Tibial nerve (tissue), 4 donors: ENCODE measurements at regions not wholly inside any gene's neighbourhood (a gene's known extent, or its start where the extent isn't known, plus 50 kb on each side); places are given as distances from the start of the nearest gene placed in this dataset.

Experiments used
- DNase-seq, 2 donors: peaks; one replicate each; pipeline ENCODE4 v3.0.0-alpha.2; 2019; ENCODE audit warnings: low spot score in 2 of 2
- H3K27ac ChIP-seq, 4 donors: fragments of 200-600 bp; sonication (generic) in 3 of 4; one replicate each; pipeline ENCODE4 v1.5.1; 2017 to 2019; ENCODE audit warnings: mild to moderate bottlenecking in 1 of 4
- H3K27me3 ChIP-seq, 2 donors: fragments of 200-600 bp; sonication (generic) in 1 of 2; one replicate each; pipeline versions ENCODE4 v1.5.1 to v1.6.0; 2017 to 2019
- H3K36me3 ChIP-seq, 3 donors: fragments of 200-600 bp; sonication (generic); one replicate each; pipeline ENCODE4 v1.5.1; 2018 to 2019
- H3K4me1 ChIP-seq, 4 donors: fragments of 200-600 bp; sonication (generic) in 3 of 4; one replicate each; pipeline ENCODE4 v1.5.1; 2017 to 2019
- H3K4me3 ChIP-seq, 4 donors: fragments of 200-600 bp; sonication (generic) in 3 of 4; one replicate each; pipeline ENCODE4 v1.5.1; 2017 to 2019; ENCODE audit warnings: mild to moderate bottlenecking in 1 of 4, moderate library complexity in 1 of 4
- H3K9me3 ChIP-seq, 4 donors: fragments of 200-600 bp; sonication (generic) in 3 of 4; one replicate each; pipeline ENCODE4 v1.5.1; 2017 to 2019
- EP300 ChIP-seq, 2 donors: sonication (generic); formaldehyde crosslinking; IDR thresholded peaks; one replicate each; pipeline ENCODE4 v1.6.1; 2017; ENCODE audit warnings: antibody characterized with exemption in 2 of 2, mild to moderate bottlenecking in 1 of 2
- POLR2A ChIP-seq, 2 donors: fragments of 450-650 bp; IDR thresholded peaks; one replicate each; pipeline ENCODE4 v1.6.1; 2017; ENCODE audit warnings: antibody characterized with exemption in 2 of 2, mild to moderate bottlenecking in 2 of 2, moderate library complexity in 2 of 2
- WGBS, 2 donors: methylation state at CpG; one replicate each; pipeline ENCODE4 v1.1.5; 2018; 5-methylcytosine and 5-hydroxymethylcytosine counted together
- TF ChIP-seq, protein P1 (sequence below), 5 experiments: fragments of 200-600 bp in 3 of 5; fragments of 450-650 bp in 2 of 5; sonication (generic) in 3 of 5; IDR thresholded peaks; one replicate each; pipeline ENCODE4 v1.5.1; 2016 to 2019; ENCODE audit warnings: antibody characterized with exemption in 5 of 5, mild to moderate bottlenecking in 3 of 5, moderate library complexity in 2 of 5

- TF ChIP-seq, protein P1, sequence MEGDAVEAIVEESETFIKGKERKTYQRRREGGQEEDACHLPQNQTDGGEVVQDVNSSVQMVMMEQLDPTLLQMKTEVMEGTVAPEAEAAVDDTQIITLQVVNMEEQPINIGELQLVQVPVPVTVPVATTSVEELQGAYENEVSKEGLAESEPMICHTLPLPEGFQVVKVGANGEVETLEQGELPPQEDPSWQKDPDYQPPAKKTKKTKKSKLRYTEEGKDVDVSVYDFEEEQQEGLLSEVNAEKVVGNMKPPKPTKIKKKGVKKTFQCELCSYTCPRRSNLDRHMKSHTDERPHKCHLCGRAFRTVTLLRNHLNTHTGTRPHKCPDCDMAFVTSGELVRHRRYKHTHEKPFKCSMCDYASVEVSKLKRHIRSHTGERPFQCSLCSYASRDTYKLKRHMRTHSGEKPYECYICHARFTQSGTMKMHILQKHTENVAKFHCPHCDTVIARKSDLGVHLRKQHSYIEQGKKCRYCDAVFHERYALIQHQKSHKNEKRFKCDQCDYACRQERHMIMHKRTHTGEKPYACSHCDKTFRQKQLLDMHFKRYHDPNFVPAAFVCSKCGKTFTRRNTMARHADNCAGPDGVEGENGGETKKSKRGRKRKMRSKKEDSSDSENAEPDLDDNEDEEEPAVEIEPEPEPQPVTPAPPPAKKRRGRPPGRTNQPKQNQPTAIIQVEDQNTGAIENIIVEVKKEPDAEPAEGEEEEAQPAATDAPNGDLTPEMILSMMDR (IDR thresholded peaks at IDR 0.05): no peak
- TF ChIP-seq POLR2A (IDR thresholded peaks at IDR 0.05) (no peak), EP300 (IDR thresholded peaks at IDR 0.05) (no peak)
- H3K4me3 ChIP-seq: no peak overlapping the region
- H3K36me3 ChIP-seq: no peaks in the 10 kb centered on the region
- WGBS, 2 donors: 39 to 41% methylated on average over 13 of the region's 13 CpGs
- DNase-seq: no peak
- H3K27me3 ChIP-seq: no peaks in the 10 kb centered on the region
- H3K27ac ChIP-seq: peak overlapping the region in 3 of 4 donors; percentile 17 to 75 (median 68)
- H3K4me1 ChIP-seq: peaks cover 0 to 23% (median 0%) of the 10 kb centered on the region in 4 donors
- H3K9me3 ChIP-seq: no peaks in the 10 kb centered on the region
Measured at GRCh38 chr12:94732367-94732990, 82.1 kb upstream of the TMCC3 start.

DNA sequence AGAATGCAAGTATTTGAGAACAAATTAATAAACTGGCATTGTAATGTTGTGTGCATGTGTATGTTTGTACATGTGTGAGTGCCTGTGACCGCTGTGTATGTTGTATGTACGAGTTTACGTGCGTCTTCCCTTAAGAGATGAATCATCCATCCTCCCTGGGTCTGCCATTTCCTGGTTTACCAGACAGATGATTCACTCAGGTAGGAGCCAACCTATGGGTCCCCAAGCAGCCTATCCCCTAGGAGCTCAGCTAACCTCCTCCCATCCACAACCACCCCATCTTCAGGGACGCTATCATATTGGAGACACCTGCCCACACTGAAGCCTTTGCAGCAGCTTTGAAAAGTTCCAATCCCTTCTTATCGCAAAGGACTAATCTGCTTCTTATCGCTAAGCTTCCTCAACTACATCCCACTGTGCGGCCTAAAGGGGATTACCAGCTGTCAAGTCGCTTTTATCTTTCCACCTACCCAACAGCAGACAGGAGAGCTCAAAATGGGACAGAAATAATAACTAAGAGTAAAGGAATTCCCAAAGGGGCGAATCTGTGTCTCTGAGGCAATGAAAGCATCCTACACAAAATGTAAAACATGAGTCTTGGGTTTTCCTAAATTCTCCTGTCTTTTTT lies 81.5 kb upstream of the TMCC3 start:
- 85 to 87% methylated on average over 10 of the region's 10 CpGs for WGBS, 2 donors
- H3K9me3 ChIP-seq: no peaks in the 10 kb centered on the region
- TF ChIP-seq, protein P1 (IDR thresholded peaks at IDR 0.05): no peak
- no peak for TF ChIP-seq EP300 (IDR thresholded peaks at IDR 0.05)
- H3K4me3 ChIP-seq: no peak overlapping the region
- DNase-seq: no peak
- H3K36me3 ChIP-seq: no peaks in the 10 kb centered on the region
- peak overlapping the region in 3 of 4 donors; percentile 17 to 75 (median 68) for H3K27ac ChIP-seq
- peaks cover 0 to 23% (median 0%) of the 10 kb centered on the region in 4 donors for H3K4me1 ChIP-seq
- H3K27me3 ChIP-seq: no peaks in the 10 kb centered on the region

DNA sequence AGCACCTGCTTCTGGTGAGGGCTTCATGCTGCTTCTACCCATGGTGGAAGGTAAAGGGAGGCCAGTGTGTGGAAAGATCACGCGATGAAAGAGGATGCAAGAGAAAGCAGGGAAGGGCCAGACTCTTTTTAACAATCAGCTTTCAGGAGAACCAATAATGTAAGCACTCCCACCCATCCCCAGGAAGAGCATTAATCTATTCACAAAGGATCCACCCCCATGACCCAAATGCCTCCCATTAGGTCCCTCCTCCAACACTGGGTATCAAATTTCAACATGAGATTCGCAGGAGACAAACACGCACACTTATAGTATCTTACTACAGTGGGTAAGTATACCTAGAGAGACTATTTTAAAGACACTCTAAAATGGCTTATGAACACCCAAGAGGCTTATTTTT lies 80.5 kb upstream of the TMCC3 start:
- WGBS, 2 donors: 77 to 81% methylated on average over 4 of the region's 4 CpGs
- TF ChIP-seq, protein P1 (IDR thresholded peaks at IDR 0.05): no peak
- TF ChIP-seq EP300 (IDR thresholded peaks at IDR 0.05) (no peak), POLR2A (IDR thresholded peaks at IDR 0.05) (no peak)

DNA sequence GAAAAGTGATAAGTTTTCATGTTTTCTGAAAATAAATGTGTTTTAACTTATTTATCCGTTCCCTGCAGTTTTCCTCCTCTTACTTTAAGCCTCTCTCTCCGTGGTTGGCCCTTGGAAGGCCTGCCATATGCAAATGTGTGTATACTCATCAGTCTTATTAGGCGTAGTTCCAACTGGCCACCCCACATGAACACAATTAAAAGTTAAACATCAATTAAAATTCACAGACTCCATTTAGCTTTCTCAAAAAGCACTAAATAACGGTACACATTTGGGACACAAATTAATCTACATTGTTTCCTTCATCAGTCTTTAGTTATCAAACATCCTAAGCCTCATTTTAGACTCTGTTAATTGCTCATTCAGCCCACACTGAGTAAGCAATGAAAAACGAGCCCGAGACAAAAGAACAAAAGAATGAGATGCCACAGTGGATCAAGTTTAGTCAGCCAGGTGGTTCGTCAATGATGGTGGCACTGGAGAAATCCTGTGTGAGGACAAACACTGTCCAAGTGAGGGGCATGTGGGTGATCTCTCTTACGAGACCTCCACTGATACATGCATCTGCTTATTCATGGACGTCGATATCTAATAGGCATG lies 76.0 kb upstream of the TMCC3 start:
- no peaks in the 10 kb centered on the region for H3K27me3 ChIP-seq
- no peak overlapping the region for H3K4me3 ChIP-seq
- H3K9me3 ChIP-seq: no peaks in the 10 kb centered on the region
- DNase-seq: no peak
- 83 to 85% methylated on average over 10 of the region's 10 CpGs for WGBS, 2 donors
- H3K4me1 ChIP-seq: no peaks in the 10 kb centered on the region
- TF ChIP-seq POLR2A (IDR thresholded peaks at IDR 0.05): no peak
- no peak for TF ChIP-seq EP300 (IDR thresholded peaks at IDR 0.05)
- TF ChIP-seq, protein P1 (IDR thresholded peaks at IDR 0.05): peak in 1 of 5 experiments; percentile 1
- no peak overlapping the region for H3K27ac ChIP-seq
- no peaks in the 10 kb centered on the region for H3K36me3 ChIP-seq

More for the DNA sequence above, 80.5 kb upstream of the TMCC3 start:
- no peak for DNase-seq
- H3K4me3 ChIP-seq: no peak overlapping the region
- H3K9me3 ChIP-seq: no peaks in the 10 kb centered on the region
- H3K4me1 ChIP-seq: peaks cover 0 to 23% (median 0%) of the 10 kb centered on the region in 4 donors
- no peaks in the 10 kb centered on the region for H3K36me3 ChIP-seq
- H3K27ac ChIP-seq: no peak overlapping the region
- H3K27me3 ChIP-seq: no peaks in the 10 kb centered on the region
